GM12891 (cell line): ENCODE measurements at regions not wholly inside any gene's neighbourhood (a gene's known extent, or its start where the extent isn't known, plus 50 kb on each side); places are given as distances from the start of the nearest gene placed in this dataset.

Source experiments
- POLR2A ChIP-seq: IDR thresholded peaks from 2 replicates; pipeline ENCODE4 v1.6.1; 2011; ENCODE audit warnings: low read depth, low read length, control low read depth
- POLR2AphosphoS5 ChIP-seq: IDR thresholded peaks from 2 replicates; pipeline ENCODE4 v1.6.1; 2011; ENCODE audit warnings: low read depth, low read length, control low read depth
- POU2F2 ChIP-seq: IDR thresholded peaks from 2 replicates; pipeline ENCODE4 v1.6.1; 2011; ENCODE audit warnings: low read depth, mild to moderate bottlenecking, control low read depth, low read length, moderate library complexity
- SPI1 ChIP-seq: IDR thresholded peaks from 2 replicates; pipeline ENCODE4 v1.6.1; 2011; ENCODE audit warnings: low read depth, low read length, control low read depth
- TAF1 ChIP-seq: IDR thresholded peaks from 2 replicates; pipeline ENCODE4 v1.6.1; 2011; ENCODE audit warnings: low read depth, low read length, control low read depth

DNA sequence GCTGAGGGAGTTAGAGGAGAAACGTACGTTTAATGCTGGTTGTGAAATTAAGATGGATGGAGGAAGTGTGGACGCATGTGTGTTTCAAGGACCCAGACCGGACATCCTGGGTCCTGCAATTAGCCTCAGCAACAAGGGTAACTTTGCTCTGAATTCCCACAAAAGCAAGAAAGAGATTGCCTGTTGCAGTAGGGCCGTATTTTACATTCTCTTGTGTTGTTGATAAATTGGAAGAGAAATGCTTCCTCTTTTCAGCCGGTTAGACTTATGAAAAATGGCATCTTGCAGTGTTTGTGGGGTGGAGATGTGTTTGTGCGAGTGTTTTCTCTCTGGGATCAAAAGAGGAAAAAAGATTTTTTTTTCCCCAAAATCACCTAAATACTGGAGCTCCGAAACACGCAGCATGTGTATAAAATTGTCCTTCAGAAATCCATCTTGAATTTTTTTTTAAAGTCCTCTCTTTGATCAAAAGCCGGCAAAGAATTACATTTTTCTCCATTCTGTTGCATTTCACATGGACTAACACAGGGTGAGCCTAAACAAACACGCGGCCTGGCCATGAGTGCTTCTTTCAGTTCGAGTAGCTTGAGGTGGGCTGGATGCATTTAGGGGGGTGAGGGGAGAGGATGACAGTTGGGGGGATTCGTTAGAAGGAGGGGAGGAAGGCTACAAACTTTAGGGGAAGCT lies 251.6 kb downstream of the C16orf95 start:
- TF ChIP-seq POLR2AphosphoS5 (no peak), POLR2A (no peak), POU2F2 (no peak), TAF1 (no peak), SPI1 (no peak)
